GM12801 (cell line): ENCODE measurements at regions not wholly inside any gene's neighbourhood (a gene's known extent, or its start where the extent isn't known, plus 50 kb on each side); places are given as distances from the start of the nearest gene placed in this dataset.

ENCODE experiments used
- TF ChIP-seq, protein P1 (sequence below): IDR thresholded peaks from one replicate; pipeline ENCODE4 v1.5.1; 2011; ENCODE audit warnings: control low read depth; ENCODE audit not compliant: insufficient read length; ENCODE audit errors: extremely low read depth

- TF ChIP-seq, protein P1, sequence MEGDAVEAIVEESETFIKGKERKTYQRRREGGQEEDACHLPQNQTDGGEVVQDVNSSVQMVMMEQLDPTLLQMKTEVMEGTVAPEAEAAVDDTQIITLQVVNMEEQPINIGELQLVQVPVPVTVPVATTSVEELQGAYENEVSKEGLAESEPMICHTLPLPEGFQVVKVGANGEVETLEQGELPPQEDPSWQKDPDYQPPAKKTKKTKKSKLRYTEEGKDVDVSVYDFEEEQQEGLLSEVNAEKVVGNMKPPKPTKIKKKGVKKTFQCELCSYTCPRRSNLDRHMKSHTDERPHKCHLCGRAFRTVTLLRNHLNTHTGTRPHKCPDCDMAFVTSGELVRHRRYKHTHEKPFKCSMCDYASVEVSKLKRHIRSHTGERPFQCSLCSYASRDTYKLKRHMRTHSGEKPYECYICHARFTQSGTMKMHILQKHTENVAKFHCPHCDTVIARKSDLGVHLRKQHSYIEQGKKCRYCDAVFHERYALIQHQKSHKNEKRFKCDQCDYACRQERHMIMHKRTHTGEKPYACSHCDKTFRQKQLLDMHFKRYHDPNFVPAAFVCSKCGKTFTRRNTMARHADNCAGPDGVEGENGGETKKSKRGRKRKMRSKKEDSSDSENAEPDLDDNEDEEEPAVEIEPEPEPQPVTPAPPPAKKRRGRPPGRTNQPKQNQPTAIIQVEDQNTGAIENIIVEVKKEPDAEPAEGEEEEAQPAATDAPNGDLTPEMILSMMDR: no peak
Measured at GRCh38 chr12:107411792-107412535, 273.6 kb upstream of the PWP1 start.

GRCh38 chr12:107415071-107415470, 270.5 kb upstream of the PWP1 start:
- TF ChIP-seq, protein P1: no peak

- TF ChIP-seq, protein P1: no peak
Measured at GRCh38 chr12:107415834-107416233, 269.8 kb upstream of the PWP1 start.

DNA sequence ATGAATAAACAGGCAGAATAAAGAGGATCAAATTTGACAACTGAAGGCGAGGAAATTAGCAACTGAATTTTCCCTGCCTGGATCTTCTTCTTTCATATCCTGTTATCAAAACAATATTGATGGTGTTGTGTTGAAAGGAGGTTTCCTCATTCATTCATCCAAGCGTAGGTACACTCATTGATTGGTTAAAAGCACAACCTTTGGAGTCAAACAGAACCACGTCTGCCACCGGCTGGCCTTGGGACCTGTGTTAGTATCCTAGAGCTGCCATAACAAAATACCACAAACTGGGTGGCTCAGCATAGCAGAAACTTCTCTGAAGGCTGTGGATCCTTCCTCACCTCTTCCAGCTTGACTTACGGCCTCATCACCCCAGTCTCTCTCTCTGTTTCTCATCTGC, 268.6 kb upstream of the PWP1 start:
- TF ChIP-seq, protein P1: no peak

DNA sequence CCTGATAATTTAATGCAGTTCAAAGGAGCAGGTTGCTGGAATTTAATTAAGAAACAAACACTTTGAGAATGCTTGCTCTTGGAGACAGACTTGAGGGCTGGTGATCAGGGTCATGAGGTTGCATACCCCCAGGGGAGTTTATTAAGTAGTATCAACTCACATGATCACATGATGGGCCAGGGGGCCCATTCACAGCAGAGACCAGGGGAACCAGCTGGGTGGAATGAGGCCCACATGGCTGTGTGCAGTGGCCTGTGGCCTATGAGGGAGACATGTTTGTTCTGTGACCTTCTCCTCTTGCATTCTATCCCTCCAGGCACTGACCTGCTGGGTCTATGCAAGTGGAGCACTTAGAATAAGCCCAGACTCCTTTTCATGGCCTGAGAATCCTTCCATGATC, 266.6 kb upstream of the PWP1 start:
- TF ChIP-seq, protein P1: no peak

GRCh38 chr12:107423531-107423930, 262.1 kb upstream of the PWP1 start:
- TF ChIP-seq, protein P1: no peak

- TF ChIP-seq, protein P1: no peak
Measured at GRCh38 chr12:107429006-107429705, 256.4 kb upstream of the PWP1 start.
